ENCODE measurements at regions not wholly inside any gene's neighbourhood (a gene's known extent, or its start where the extent isn't known, plus 50 kb on each side); places are given as distances from the start of the nearest gene placed in this dataset.
"Not testable (repeated sequence)": the region's sequence is repeated elsewhere in the genome, so short reads cannot be mapped to it uniquely, and the experiment has no call there.

DNA sequence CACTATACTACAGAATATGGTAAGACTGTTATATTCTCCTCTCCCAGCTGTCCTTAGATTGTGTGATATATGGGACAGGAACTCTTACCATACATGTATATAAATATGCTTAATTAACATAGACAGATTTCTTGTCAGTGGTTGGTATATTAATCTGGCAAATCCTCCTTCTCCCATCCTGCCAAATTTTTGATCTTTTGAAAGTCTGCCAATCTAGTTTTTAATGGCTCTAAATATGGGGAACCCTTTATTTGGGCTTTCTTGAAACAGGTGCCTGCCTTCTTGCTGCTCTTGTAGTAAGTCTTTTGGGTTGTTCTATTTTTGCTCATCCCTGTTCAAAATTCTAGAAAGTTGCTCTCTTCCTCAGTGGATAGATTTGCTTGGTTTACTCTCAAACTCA is 63.5 kb downstream of the SPATA31D1 start:
- Histone ChIP-seq H3K27me3 (peaks cover 0 to 3% of the 10 kb centered on the region in 2 donors), H3K4me1 (no peaks in the 10 kb centered on the region), H3K9me3 (no peaks in the 10 kb centered on the region), H3K36me3 (no peaks in the 10 kb centered on the region), H3K27ac (no peak overlapping the region), H3K4me3 (no peak overlapping the region)
- DNase-seq (ENCODE audit: low spot score), result no peak
- TF ChIP-seq, protein P1, sequence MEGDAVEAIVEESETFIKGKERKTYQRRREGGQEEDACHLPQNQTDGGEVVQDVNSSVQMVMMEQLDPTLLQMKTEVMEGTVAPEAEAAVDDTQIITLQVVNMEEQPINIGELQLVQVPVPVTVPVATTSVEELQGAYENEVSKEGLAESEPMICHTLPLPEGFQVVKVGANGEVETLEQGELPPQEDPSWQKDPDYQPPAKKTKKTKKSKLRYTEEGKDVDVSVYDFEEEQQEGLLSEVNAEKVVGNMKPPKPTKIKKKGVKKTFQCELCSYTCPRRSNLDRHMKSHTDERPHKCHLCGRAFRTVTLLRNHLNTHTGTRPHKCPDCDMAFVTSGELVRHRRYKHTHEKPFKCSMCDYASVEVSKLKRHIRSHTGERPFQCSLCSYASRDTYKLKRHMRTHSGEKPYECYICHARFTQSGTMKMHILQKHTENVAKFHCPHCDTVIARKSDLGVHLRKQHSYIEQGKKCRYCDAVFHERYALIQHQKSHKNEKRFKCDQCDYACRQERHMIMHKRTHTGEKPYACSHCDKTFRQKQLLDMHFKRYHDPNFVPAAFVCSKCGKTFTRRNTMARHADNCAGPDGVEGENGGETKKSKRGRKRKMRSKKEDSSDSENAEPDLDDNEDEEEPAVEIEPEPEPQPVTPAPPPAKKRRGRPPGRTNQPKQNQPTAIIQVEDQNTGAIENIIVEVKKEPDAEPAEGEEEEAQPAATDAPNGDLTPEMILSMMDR (IDR thresholded peaks at IDR 0.05), result no peak

DNA sequence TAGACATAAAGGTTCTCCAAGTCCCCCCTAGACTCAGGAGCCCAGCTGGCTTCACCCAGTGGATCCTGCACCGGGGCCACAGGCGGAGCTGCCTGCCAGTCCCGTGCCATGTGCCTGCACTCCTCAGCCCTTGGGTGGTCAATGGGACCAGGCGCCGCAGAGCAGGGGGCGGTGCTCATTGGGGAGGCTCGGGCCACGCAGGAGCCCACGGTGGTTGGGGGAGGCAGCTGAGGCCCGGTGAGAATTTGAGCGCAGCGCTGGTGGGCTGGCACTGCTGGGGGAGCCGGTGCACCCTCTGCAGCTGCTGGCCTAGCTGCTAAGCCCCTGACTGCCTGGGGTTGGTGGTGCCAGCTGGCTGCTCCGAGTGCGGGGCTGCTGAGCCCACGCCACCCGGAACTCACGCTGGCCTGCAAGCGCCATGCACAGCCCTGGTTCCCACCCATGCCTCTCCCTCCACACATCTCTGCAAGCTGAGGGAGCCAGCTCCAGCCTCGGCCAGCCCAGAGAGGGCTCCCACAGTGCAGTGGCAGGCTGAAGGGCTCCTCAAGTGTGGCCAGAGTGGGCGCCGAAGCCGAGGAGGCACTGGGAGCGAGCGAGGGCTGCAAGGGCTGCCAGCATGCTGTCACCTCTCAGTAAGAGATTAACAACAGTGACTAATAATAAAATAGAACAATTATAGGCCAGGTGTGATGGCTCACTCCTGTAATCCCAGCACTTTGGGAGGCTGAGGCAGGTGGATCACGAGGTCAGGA is 65.9 kb downstream of the SPATA31D1 start:
- Histone ChIP-seq H3K4me1 (no peaks in the 10 kb centered on the region), H3K36me3 (no peaks in the 10 kb centered on the region), H3K27ac (no peak overlapping the region), H3K4me3 (no peak overlapping the region), H3K27me3 (no peaks in the 10 kb centered on the region), H3K9me3 (no peaks in the 10 kb centered on the region)
- DNase-seq (ENCODE audit: low spot score), result no peak
- TF ChIP-seq, protein P1 (IDR thresholded peaks at IDR 0.05), result no peak

DNA sequence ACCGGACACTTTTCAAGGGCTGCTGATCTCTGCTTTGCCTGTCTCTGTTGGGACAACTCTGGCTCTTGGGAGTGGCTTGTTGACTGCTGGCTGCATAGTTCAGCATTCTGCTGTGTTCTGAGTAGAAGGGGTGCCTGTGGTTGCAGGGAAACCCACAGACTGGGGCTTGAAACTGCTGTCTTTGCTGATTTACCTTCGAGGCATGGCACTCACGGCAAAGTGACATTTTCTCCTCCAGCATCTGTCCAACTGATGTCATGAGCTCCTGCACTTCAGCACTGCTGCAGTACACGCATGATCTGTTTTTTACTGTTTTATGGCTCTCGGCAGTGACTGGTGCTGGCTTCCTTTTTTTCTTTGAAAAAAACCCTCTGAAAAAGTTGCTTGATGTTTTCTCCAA is 69.2 kb downstream of the SPATA31D1 start:
- Histone ChIP-seq H3K36me3 (no peaks in the 10 kb centered on the region), H3K9me3 (no peaks in the 10 kb centered on the region), H3K4me3 (no peak overlapping the region), H3K27me3 (no peaks in the 10 kb centered on the region), H3K27ac (no peak overlapping the region), H3K4me1 (no peaks in the 10 kb centered on the region)
- TF ChIP-seq, protein P1 (IDR thresholded peaks at IDR 0.05), result no peak
- no peak for DNase-seq (ENCODE audit: low spot score)

DNA sequence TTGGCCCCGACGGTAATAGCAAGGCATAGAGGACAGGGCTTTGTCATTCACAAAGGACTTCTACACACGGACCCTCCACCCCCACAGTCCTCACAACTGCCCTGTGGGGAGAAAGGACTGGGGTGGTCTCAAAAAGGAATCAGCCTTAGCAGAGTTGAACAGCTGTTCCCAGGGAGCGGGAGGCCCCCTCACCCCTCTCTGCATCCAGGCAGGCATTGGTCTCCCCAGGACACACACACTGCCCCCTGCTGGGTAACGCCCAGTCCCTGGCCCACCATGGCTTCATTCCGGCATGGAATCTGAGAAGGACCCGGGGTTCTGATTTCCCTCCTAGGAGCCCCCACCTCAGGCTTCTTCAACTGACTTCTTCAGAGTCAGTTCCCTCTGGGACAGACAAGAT is 73.2 kb downstream of the SPATA31D1 start:
- DNase-seq (ENCODE audit: low spot score), result not testable (repeated sequence)

DNA sequence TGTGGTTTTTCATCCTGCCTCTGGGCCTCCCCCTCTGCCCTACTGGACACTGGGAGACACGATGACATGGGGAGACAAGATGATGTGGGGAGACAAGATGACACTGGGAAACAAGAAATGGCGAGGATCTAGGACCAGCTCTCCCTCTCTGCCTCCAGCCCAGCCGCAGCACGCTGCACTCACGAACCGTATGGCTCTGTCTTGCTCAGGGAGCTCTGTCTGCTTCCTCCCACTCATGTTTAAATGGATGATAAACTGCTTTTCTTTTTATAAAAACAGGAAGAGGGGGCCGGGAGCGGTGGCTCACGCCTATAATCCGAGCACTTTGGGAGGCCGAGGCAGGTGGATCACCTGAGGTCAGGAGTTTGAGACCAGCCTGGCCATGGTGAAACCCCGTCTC is 73.7 kb downstream of the SPATA31D1 start:
- TF ChIP-seq, protein P1 (IDR thresholded peaks at IDR 0.05), result no peak
- H3K27me3 ChIP-seq, result no peaks in the 10 kb centered on the region
- H3K9me3 ChIP-seq, result no peaks in the 10 kb centered on the region
- no peaks in the 10 kb centered on the region for H3K36me3 ChIP-seq
- no peaks in the 10 kb centered on the region for H3K4me1 ChIP-seq
- no peak for DNase-seq (ENCODE audit: low spot score)
- H3K4me3 ChIP-seq, result no peak overlapping the region
- no peak overlapping the region for H3K27ac ChIP-seq

More for the DNA sequence above, 73.2 kb downstream of the SPATA31D1 start:
- not testable (repeated sequence) for H3K4me1 ChIP-seq, H3K9me3 ChIP-seq, H3K4me3 ChIP-seq, H3K27ac ChIP-seq, H3K27me3 ChIP-seq, H3K36me3 ChIP-seq

DNA sequence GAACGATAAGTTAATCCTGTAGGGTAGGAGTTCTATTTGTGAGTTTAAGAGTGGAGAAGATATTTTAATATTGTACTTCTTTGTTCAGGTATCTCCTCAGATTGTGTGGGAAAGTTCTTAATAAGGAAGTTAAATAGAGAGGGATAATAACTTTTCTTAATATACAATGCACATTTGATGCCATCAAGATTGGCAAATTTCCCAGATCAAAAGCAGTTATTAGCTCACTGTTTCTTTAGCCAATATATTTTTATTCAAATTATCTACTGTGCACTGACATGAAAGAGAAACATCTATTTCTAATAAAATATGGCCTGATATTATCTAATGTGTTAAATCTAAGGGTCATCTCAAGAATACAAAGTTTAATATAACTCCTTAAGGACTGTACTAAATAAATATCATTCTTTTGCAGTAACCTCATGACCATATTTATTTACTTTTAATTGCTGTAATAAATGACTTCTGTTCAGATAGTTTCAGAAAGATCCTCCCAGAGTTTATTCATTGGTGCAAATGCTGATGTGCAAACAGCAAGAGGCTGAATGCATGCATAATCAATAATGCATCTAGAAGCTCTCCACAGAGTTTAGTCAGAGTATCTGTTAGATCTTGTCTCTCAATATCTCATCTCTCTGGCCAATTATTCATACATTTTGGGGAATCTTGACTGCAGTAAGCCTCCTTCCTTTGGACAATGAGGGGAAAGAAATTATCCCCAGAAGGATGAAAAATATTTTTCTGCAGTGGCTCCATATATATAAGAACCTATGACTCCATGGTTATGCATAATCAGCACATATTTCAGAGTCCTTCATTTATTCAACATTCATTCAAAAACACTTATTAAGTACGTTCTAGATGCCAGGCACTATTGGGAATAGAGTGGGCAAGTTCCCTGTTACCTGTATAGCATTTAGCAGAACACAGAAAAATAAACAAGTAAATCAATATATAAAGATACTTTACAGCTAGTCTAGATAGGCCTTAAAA is 85.3 kb downstream of the SPATA31D1 start:
- no peaks in the 10 kb centered on the region for H3K36me3 ChIP-seq
- no peaks in the 10 kb centered on the region for H3K9me3 ChIP-seq
- H3K4me3 ChIP-seq, result no peak overlapping the region
- TF ChIP-seq, protein P1 (IDR thresholded peaks at IDR 0.05), result no peak
- H3K4me1 ChIP-seq, result no peaks in the 10 kb centered on the region
- DNase-seq (ENCODE audit: low spot score), result no peak
- no peak overlapping the region for H3K27ac ChIP-seq
- H3K27me3 ChIP-seq, result no peaks in the 10 kb centered on the region

Measured in right atrium auricular region (tissue), 2 donors.